HUES6 (cell line): ENCODE measurements at regions not wholly inside any gene's neighbourhood (a gene's known extent, or its start where the extent isn't known, plus 50 kb on each side); places are given as distances from the start of the nearest gene placed in this dataset.

ENCODE experiments used
- H3K27ac ChIP-seq: 2 replicates; pipeline ENCODE4 v1.7.0; 2013; ENCODE audit warnings: low read depth, mild to moderate bottlenecking, low read length, inconsistent platforms
- H3K27me3 ChIP-seq: 2 replicates; pipeline ENCODE4 v1.6.1; 2013; ENCODE audit warnings: low read length; ENCODE audit not compliant: control insufficient read depth, insufficient read depth
- H3K36me3 ChIP-seq: 2 replicates; pipeline ENCODE4 v1.6.1; 2013; ENCODE audit warnings: low read length; ENCODE audit not compliant: control insufficient read depth, insufficient read depth
- H3K4me1 ChIP-seq: 2 replicates; pipeline ENCODE4 v1.6.1; 2013; ENCODE audit warnings: low read length; ENCODE audit not compliant: control insufficient read depth, insufficient read depth
- H3K4me3 ChIP-seq: 2 replicates; pipeline ENCODE4 v1.5.1; 2013; ENCODE audit warnings: low read depth, low read length
- H3K9ac ChIP-seq: one replicate; pipeline ENCODE4 v1.6.1; 2013; ENCODE audit warnings: mild to moderate bottlenecking, low read length
- H3K9me3 ChIP-seq: 2 replicates; pipeline ENCODE4 v1.6.1; 2013; ENCODE audit warnings: low read depth, low read length; ENCODE audit not compliant: control insufficient read depth, insufficient read depth

DNA sequence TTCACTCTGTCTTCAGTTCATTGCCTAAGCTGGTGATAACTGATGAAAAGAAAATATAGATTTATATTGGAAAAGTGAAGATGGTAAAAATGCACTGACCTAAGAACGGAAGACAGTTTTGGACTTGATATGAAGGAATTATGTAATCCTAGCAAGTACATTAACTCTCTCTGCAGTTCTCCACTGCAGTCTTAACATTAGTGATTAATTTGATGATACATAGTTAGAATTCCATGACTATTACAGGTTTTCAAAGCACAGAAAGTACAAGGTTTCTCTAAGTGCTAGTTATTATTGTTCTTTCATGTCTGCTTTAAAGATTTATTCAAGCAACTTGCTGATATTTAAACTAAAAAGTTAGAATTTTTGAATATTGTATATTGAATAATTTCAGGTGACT lies 1591.7 kb upstream of the ADGRL3 start:
- Histone ChIP-seq H3K4me3 (no peak overlapping the region), H3K27ac (no peak overlapping the region), H3K9ac (no peak overlapping the region), H3K27me3 (no peaks in the 10 kb centered on the region), H3K36me3 (no peaks in the 10 kb centered on the region), H3K9me3 (no peaks in the 10 kb centered on the region), H3K4me1 (no peaks in the 10 kb centered on the region)

- no peak overlapping the region for H3K4me3 ChIP-seq
- no peaks in the 10 kb centered on the region for H3K9me3 ChIP-seq
- H3K27ac ChIP-seq: no peak overlapping the region
- no peaks in the 10 kb centered on the region for H3K4me1 ChIP-seq
- H3K36me3 ChIP-seq: no peaks in the 10 kb centered on the region
- H3K27me3 ChIP-seq: no peaks in the 10 kb centered on the region
- H3K9ac ChIP-seq: no peak overlapping the region
Observed at GRCh38 chr4:59612235-59612634, 1587.9 kb upstream of the ADGRL3 start.

- H3K4me1 ChIP-seq: peaks cover 3% of the 10 kb centered on the region; the same call in 1 of the 2 replicates
- H3K9me3 ChIP-seq: no peaks in the 10 kb centered on the region
- H3K27me3 ChIP-seq: no peaks in the 10 kb centered on the region
- H3K36me3 ChIP-seq: no peaks in the 10 kb centered on the region
- H3K9ac ChIP-seq: no peak overlapping the region
- no peak overlapping the region for H3K4me3 ChIP-seq
- H3K27ac ChIP-seq: no peak overlapping the region
Observed at GRCh38 chr4:59615316-59615715, 1584.8 kb upstream of the ADGRL3 start.

- no peaks in the 10 kb centered on the region for H3K27me3 ChIP-seq
- H3K9me3 ChIP-seq: no peaks in the 10 kb centered on the region
- no peak overlapping the region for H3K27ac ChIP-seq
- H3K36me3 ChIP-seq: no peaks in the 10 kb centered on the region
- H3K4me3 ChIP-seq: no peak overlapping the region
- no peak overlapping the region for H3K9ac ChIP-seq
- H3K4me1 ChIP-seq: no peaks in the 10 kb centered on the region
Observed at GRCh38 chr4:59629348-59629747, 1570.8 kb upstream of the ADGRL3 start.

GRCh38 chr4:59630235-59630634 lies 1569.9 kb upstream of the ADGRL3 start:
- Histone ChIP-seq H3K36me3 (no peaks in the 10 kb centered on the region), H3K9me3 (no peaks in the 10 kb centered on the region), H3K9ac (no peak overlapping the region), H3K27me3 (no peaks in the 10 kb centered on the region), H3K4me1 (no peaks in the 10 kb centered on the region), H3K4me3 (no peak overlapping the region), H3K27ac (no peak overlapping the region)

GRCh38 chr4:59630922-59631321 lies 1569.2 kb upstream of the ADGRL3 start:
- Histone ChIP-seq H3K9me3 (no peaks in the 10 kb centered on the region), H3K27ac (no peak overlapping the region), H3K9ac (no peak overlapping the region), H3K4me1 (no peaks in the 10 kb centered on the region), H3K4me3 (no peak overlapping the region), H3K27me3 (no peaks in the 10 kb centered on the region), H3K36me3 (no peaks in the 10 kb centered on the region)

DNA sequence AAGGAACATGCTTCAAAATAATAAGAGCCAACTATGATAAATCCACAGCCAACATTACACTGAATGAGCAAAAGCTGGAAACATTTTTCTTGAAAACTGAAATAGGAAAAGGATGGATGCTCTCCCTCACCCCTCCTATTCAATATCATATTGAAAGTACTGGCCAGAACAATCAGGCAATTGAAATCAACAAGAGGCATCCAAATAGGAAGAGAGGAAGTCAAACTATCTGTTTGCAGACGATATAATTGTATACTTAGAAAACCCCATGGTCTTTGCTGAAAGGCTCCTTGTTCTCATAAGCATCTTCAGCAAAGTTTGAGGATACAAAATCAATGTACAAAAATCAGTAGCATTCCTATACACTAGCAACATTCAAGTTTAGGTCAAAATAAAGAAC lies 1562.5 kb upstream of the ADGRL3 start:
- H3K27ac ChIP-seq: no peak overlapping the region
- no peaks in the 10 kb centered on the region for H3K27me3 ChIP-seq
- no peak overlapping the region for H3K9ac ChIP-seq
- no peak overlapping the region for H3K4me3 ChIP-seq
- no peaks in the 10 kb centered on the region for H3K4me1 ChIP-seq
- no peaks in the 10 kb centered on the region for H3K36me3 ChIP-seq
- no peaks in the 10 kb centered on the region for H3K9me3 ChIP-seq

- Histone ChIP-seq H3K4me1 (no peaks in the 10 kb centered on the region), H3K9me3 (no peaks in the 10 kb centered on the region), H3K9ac (no peak overlapping the region), H3K27me3 (no peaks in the 10 kb centered on the region), H3K36me3 (no peaks in the 10 kb centered on the region), H3K4me3 (no peak overlapping the region), H3K27ac (no peak overlapping the region)
Observed at GRCh38 chr4:59643682-59644081, 1556.4 kb upstream of the ADGRL3 start.

- Histone ChIP-seq H3K9ac (no peak overlapping the region), H3K27ac (no peak overlapping the region), H3K9me3 (no peaks in the 10 kb centered on the region), H3K4me3 (no peak overlapping the region), H3K27me3 (no peaks in the 10 kb centered on the region), H3K4me1 (no peaks in the 10 kb centered on the region), H3K36me3 (no peaks in the 10 kb centered on the region)
Observed at GRCh38 chr4:59644765-59645164, 1555.4 kb upstream of the ADGRL3 start.

GRCh38 chr4:59646082-59646481 lies 1554.0 kb upstream of the ADGRL3 start:
- H3K27me3 ChIP-seq: no peaks in the 10 kb centered on the region
- no peaks in the 10 kb centered on the region for H3K9me3 ChIP-seq
- no peak overlapping the region for H3K4me3 ChIP-seq
- H3K27ac ChIP-seq: no peak overlapping the region
- H3K9ac ChIP-seq: no peak overlapping the region
- H3K4me1 ChIP-seq: no peaks in the 10 kb centered on the region
- H3K36me3 ChIP-seq: no peaks in the 10 kb centered on the region

DNA sequence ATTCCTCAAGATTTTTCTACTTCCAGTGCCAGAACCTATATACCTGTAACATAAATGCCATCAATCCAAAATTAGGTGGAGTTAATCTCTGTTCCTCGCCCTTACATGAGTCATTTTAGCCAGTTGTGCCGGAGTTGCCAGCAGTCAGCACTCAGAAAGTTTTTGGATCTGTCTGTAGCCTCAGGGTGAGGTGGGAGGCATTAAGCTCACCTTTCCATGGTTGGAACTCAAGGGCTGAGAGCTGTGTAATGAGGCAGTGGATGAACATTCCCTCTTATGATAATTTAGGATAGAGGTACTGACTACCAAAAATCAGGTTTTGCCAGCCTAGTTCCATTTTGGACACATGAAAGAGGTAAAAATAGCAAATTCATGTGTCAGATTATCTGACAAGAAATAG lies 1553.1 kb upstream of the ADGRL3 start:
- Histone ChIP-seq H3K27ac (no peak overlapping the region), H3K4me3 (no peak overlapping the region), H3K27me3 (no peaks in the 10 kb centered on the region), H3K9me3 (no peaks in the 10 kb centered on the region), H3K9ac (no peak overlapping the region), H3K4me1 (no peaks in the 10 kb centered on the region), H3K36me3 (no peaks in the 10 kb centered on the region)

- H3K36me3 ChIP-seq: no peaks in the 10 kb centered on the region
- no peak overlapping the region for H3K27ac ChIP-seq
- no peaks in the 10 kb centered on the region for H3K4me1 ChIP-seq
- H3K4me3 ChIP-seq: no peak overlapping the region
- no peaks in the 10 kb centered on the region for H3K27me3 ChIP-seq
- no peak overlapping the region for H3K9ac ChIP-seq
- H3K9me3 ChIP-seq: no peaks in the 10 kb centered on the region
Observed at GRCh38 chr4:59647500-59647899, 1552.6 kb upstream of the ADGRL3 start.
